ENCODE measurements at regions not wholly inside any gene's neighbourhood (a gene's known extent, or its start where the extent isn't known, plus 50 kb on each side); places are given as distances from the start of the nearest gene placed in this dataset.

- H3K9me3 ChIP-seq (ENCODE audit: control insufficient read depth, insufficient read depth, low read length): no peaks in the 10 kb centered on the region
- H3K27me3 ChIP-seq (ENCODE audit: control insufficient read depth, insufficient read depth, low read length): no peaks in the 10 kb centered on the region
- peaks cover 9% of the 10 kb centered on the region for H3K36me3 Mint-ChIP-seq
- no peak overlapping the region for H3K27ac Mint-ChIP-seq
- TF ChIP-seq CTCF (IDR thresholded peaks at IDR 0.05): no peak
- H3K27ac ChIP-seq (ENCODE audit: low read length): no peak overlapping the region
- ATAC-seq (no peak), DNase-seq (no peak)
- peaks cover 13 to 18% of the 10 kb centered on the region in 2 donors for H3K9me3 Mint-ChIP-seq
- no peak overlapping the region for H3K4me3 ChIP-seq (ENCODE audit: low read length)
- no CpG with 5 or more reads among the region's 1 CpG for WGBS (ENCODE audit: insufficient coverage)
- H3K27me3 Mint-ChIP-seq (ENCODE audit: low read depth in 2 of 2): no peaks in the 10 kb centered on the region
- intact Hi-C loops (cut with micrococcal nuclease): no loop called here
- H3K36me3 ChIP-seq (ENCODE audit: control insufficient read depth, insufficient read depth, low read length): no peaks in the 10 kb centered on the region
- H3K4me1 ChIP-seq (ENCODE audit: control insufficient read depth, insufficient read depth, low read length): no peaks in the 10 kb centered on the region
- no peak overlapping the region for H3K4me3 Mint-ChIP-seq
- no peaks in the 10 kb centered on the region for H3K4me1 Mint-ChIP-seq
These were observed 350.0 kb upstream of the EYS start for GRCh38 chr6:66057034-66057433.

- Mint-ChIP-seq H3K4me3 (no peak overlapping the region), H3K4me1 (no peaks in the 10 kb centered on the region), H3K36me3 (peaks cover 9% of the 10 kb centered on the region), H3K9me3 (peaks cover 13 to 15% of the 10 kb centered on the region in 2 donors), H3K27ac (no peak overlapping the region), H3K27me3 (ENCODE audit: low read depth in 2 of 2) (no peaks in the 10 kb centered on the region)
- 100% methylated on average over 1 of the region's 2 CpGs for WGBS (ENCODE audit: insufficient coverage)
- Histone ChIP-seq H3K36me3 (ENCODE audit: control insufficient read depth, insufficient read depth, low read length) (no peaks in the 10 kb centered on the region), H3K4me1 (ENCODE audit: control insufficient read depth, insufficient read depth, low read length) (no peaks in the 10 kb centered on the region), H3K27me3 (ENCODE audit: control insufficient read depth, insufficient read depth, low read length) (no peaks in the 10 kb centered on the region), H3K9me3 (ENCODE audit: control insufficient read depth, insufficient read depth, low read length) (no peaks in the 10 kb centered on the region), H3K27ac (ENCODE audit: low read length) (no peak overlapping the region), H3K4me3 (ENCODE audit: low read length) (no peak overlapping the region)
- TF ChIP-seq CTCF (IDR thresholded peaks at IDR 0.05): no peak
- DNase-seq (no peak), ATAC-seq (no peak)
- intact Hi-C loops (cut with micrococcal nuclease): no loop called here
These were observed 347.9 kb upstream of the EYS start for GRCh38 chr6:66054967-66055366.

GRCh38 chr6:66051812-66052211, 344.8 kb upstream of the EYS start:
- H3K36me3 Mint-ChIP-seq: peaks cover 15% of the 10 kb centered on the region
- Histone ChIP-seq H3K4me3 (ENCODE audit: low read length) (no peak overlapping the region), H3K36me3 (ENCODE audit: control insufficient read depth, insufficient read depth, low read length) (no peaks in the 10 kb centered on the region), H3K9me3 (ENCODE audit: control insufficient read depth, insufficient read depth, low read length) (no peaks in the 10 kb centered on the region), H3K4me1 (ENCODE audit: control insufficient read depth, insufficient read depth, low read length) (no peaks in the 10 kb centered on the region), H3K27me3 (ENCODE audit: control insufficient read depth, insufficient read depth, low read length) (no peaks in the 10 kb centered on the region), H3K27ac (ENCODE audit: low read length) (no peak overlapping the region)
- DNase-seq (no peak), ATAC-seq (no peak)
- no peaks in the 10 kb centered on the region for H3K4me1 Mint-ChIP-seq
- H3K27me3 Mint-ChIP-seq (ENCODE audit: low read depth in 2 of 2): no peaks in the 10 kb centered on the region
- WGBS (ENCODE audit: insufficient coverage): no CpG with 5 or more reads among the region's 5 CpGs
- TF ChIP-seq CTCF (IDR thresholded peaks at IDR 0.05): no peak
- peaks cover 12 to 14% of the 10 kb centered on the region in 2 donors for H3K9me3 Mint-ChIP-seq
- no peak overlapping the region for H3K27ac Mint-ChIP-seq
- H3K4me3 Mint-ChIP-seq: no peak overlapping the region
- intact Hi-C loops (cut with micrococcal nuclease): no loop called here

- no CpG with 5 or more reads among the region's 3 CpGs for WGBS (ENCODE audit: insufficient coverage)
- no peak for TF ChIP-seq CTCF (IDR thresholded peaks at IDR 0.05)
- H3K9me3 Mint-ChIP-seq: peaks cover 8% of the 10 kb centered on the region in 2 donors
These were observed 341.9 kb upstream of the EYS start for GRCh38 chr6:66048684-66049474.

More at GRCh38 chr6:66048684-66049474, 341.9 kb upstream of the EYS start:
- H3K4me1 ChIP-seq (ENCODE audit: control insufficient read depth, insufficient read depth, low read length): no peaks in the 10 kb centered on the region
- Mint-ChIP-seq H3K4me1 (no peaks in the 10 kb centered on the region), H3K36me3 (peaks cover 15% of the 10 kb centered on the region), H3K4me3 (no peak overlapping the region), H3K27me3 (ENCODE audit: low read depth in 2 of 2) (no peaks in the 10 kb centered on the region), H3K27ac (no peak overlapping the region)
- ATAC-seq (no peak), DNase-seq (no peak)
- H3K27me3 ChIP-seq (ENCODE audit: control insufficient read depth, insufficient read depth, low read length): no peaks in the 10 kb centered on the region
- peaks cover 10% of the 10 kb centered on the region for H3K9me3 ChIP-seq (ENCODE audit: control insufficient read depth, insufficient read depth, low read length)
- no peak overlapping the region for H3K27ac ChIP-seq (ENCODE audit: low read length)
- no peaks in the 10 kb centered on the region for H3K36me3 ChIP-seq (ENCODE audit: control insufficient read depth, insufficient read depth, low read length)
- intact Hi-C loops (cut with micrococcal nuclease): no loop called here
- H3K4me3 ChIP-seq (ENCODE audit: low read length): no peak overlapping the region
